Myocyte (in vitro differentiated cells): ENCODE measurements at regions not wholly inside any gene's neighbourhood (a gene's known extent, or its start where the extent isn't known, plus 50 kb on each side); places are given as distances from the start of the nearest gene placed in this dataset.

Experiments used
- DNase-seq: peaks from one replicate; pipeline ENCODE4 v3.0.0-alpha.2; 2012; ENCODE audit warnings: low read depth

GRCh38 chr22:26892166-26893041, 235.0 kb downstream of the MIAT start:
- peak; percentile 92 for DNase-seq

- no peak for DNase-seq
Measured at GRCh38 chr22:26893173-26894110, 236.1 kb downstream of the MIAT start.

GRCh38 chr22:26894362-26894761, 237.0 kb downstream of the MIAT start:
- DNase-seq, result no peak

- peak; percentile 85 for DNase-seq
Measured at GRCh38 chr22:26894766-26895485, 237.5 kb downstream of the MIAT start.

DNA sequence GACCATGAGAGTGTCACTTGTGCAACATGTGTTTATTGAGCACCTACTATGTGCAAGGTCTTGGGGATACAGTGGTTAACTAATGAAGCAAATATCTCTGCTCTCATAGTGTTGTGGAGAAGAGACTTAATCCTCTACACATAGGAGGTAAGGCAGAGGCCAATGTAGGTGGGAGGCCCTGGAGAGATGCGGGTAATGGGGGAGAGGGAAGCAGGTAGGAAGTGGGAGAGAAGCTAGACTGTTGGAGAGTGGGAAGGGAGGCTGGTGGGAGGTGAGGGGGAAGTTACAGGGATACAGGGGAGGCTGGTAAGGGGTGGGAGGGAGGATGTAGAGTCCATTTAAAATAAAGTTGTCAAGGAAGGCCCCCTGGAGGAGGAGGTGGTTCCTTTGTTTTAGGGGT, 240.0 kb downstream of the MIAT start:
- no peak for DNase-seq

DNA sequence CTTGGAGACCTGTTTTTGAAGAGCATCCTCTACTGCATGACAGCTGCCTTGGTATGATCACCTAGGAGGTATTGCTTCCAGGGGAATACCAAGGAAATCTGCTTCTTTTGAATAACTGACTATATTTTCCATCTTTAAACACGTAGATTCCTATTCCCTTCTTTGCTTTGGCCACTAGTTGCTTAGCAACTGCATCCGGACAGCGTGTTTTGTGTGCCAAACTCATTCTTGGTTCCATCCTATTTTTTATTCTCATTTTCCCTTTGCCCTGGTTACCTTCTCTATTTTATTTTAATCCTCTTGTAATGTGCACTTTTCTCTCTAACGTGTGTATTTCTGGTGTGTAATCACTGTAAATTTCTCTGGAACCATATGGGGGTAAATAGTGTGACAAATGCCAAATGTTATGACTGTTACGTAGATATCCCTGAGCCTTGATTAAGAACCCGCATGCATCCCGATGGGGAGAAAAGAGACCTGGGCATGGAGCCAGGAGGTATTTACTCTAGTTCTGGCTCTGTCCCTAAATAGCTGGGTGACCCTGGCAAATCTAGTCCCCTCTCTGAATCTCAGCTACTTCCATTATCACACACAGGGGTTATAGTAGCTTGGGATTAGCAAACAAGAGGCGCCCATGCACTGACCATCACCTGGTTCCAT, 241.7 kb downstream of the MIAT start:
- DNase-seq, result no peak

- no peak for DNase-seq
Measured at GRCh38 chr22:26900787-26901186, 243.4 kb downstream of the MIAT start.

- no peak for DNase-seq
Measured at GRCh38 chr22:26901198-26901816, 243.9 kb downstream of the MIAT start.

GRCh38 chr22:26902401-26903029, 245.1 kb downstream of the MIAT start:
- no peak for DNase-seq

DNA sequence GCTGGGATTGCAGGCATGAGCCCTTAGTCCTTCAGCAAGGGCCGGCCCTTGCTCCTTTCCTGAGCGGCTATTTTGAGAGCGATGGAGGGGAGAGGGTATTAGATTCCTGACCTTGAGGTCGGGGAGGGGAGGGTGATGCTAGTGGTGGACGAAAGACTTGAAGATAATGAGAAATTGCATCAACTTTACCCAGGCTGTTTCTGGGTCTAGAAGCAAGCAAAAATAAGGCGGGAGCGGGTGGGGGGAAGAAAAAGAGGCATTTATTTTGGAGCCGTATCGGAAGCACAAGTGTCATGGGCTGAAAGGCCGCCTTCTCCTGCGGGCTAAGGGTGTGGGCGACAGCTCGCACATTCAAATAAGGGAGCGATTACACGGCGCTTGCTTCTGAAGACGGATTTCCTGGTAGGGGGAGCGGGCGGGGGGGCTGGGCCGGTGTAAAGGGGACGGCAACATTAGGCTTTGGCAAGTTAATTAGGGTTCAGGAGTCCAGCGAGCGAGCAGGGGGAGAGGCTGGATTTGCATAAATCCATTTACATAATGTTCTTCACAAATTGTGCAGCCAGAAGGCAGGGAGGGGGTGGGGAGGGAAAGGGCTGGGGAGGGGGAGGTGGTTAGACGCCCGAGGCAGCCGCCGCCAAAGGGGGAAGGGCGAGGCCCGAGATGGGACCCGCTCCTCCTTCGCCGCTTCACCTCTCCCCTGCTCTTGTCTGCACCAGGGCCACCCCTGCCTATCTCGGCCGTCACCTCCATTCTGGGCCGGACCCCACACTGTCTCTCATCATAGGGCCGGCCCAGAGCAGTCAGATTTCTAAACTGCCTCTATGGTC, 245.9 kb downstream of the MIAT start:
- no peak for DNase-seq

DNA sequence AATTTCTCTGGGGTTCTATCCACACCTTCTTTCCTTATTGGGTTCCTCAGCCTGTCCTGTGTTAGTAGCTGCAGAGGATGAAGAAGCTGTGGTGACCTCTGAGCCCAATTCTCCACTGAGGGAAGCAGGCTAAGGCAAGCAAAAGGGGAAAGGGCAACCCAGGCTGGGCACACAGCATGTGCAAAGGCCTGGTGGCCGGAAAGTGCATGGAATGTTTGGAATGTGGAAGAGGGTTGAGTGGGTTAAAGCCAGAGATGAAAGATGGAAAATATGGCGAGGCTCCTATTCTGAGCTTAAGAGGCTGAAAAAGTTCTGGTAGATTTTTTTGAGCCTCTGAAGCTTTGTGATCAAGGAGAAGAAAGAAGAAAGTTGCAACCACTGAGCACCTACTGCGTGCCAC, 247.1 kb downstream of the MIAT start:
- DNase-seq, result no peak

DNA sequence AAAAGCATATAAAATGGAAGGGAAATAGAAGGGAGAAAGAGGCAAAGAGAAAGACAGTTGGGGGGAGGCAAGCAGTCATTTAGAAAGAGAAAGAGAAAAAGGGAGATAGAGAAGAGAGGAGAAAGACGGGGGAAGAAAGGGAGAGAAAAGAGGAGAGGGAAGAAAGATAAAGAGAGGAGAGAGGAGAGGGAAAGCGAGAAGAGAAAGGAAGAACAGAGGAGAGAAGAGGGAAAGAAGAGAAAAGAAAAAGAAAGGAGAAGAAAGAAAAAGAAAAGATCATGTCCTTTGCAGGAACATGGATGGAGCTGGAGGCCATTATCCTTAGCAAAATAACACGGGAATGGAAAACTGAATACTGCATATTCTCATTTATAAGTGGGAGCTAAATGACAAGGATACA, 247.7 kb downstream of the MIAT start:
- no peak for DNase-seq

DNA sequence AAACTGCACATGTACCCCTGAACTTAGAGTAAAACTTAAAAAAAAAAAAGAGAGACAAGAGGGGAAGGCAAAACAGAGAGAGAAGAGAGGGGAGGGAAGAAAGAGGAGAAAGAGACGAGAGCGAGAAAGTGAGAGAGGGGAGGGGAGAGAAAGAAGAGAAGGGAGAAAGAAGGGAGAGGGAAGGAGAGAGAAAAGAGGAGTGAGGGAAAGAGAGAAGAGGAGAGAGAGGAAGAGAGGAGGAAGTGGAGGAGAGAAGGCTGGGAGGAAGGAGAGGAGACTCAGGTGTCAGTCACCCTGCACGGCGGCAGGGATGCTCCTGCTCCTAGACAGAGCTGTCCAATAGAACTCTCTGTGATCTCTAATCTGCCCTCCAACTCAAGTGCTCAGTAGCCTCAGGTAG, 248.3 kb downstream of the MIAT start:
- DNase-seq, result no peak

GRCh38 chr22:26906464-26906863, 249.1 kb downstream of the MIAT start:
- DNase-seq, result no peak

DNA sequence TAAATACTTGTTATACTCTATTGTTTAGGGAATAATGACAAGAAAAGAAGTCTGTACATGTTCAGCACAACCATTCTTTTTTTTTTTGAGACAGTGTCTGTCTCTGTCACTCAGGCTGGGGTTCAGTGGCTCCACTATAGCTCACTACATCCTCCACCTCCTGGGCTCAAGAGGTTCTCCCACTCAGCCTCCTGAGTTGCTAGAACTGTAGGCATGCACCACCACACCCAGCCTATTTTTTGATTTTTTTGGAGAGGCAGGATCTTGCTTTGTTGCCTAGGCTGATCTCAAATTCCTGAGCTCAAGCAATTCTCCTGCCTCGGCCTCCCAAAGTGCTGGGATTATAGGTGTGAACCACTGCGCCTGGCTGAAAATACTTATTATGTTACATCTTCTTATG, 250.0 kb downstream of the MIAT start:
- no peak for DNase-seq

DNA sequence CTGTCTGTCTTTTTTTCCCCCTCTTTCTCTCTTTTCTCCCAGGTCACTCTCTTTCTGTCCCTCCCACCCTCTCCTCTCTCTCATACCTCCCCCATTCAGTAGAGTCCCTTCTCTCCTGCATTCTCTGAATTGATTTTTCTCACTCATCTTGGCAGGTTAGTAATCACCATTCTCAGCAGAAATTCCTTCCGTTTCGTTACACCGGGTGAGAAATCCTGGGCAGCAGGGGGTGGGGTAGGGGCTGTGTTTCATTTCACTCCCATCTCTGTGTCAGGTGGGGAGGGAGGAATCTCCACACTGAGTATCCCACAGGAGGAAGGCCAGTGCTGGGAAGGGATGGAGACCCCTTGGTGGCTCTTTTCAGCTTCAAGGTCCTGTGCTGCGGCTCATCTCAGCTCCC, 253.5 kb downstream of the MIAT start:
- no peak for DNase-seq

DNA sequence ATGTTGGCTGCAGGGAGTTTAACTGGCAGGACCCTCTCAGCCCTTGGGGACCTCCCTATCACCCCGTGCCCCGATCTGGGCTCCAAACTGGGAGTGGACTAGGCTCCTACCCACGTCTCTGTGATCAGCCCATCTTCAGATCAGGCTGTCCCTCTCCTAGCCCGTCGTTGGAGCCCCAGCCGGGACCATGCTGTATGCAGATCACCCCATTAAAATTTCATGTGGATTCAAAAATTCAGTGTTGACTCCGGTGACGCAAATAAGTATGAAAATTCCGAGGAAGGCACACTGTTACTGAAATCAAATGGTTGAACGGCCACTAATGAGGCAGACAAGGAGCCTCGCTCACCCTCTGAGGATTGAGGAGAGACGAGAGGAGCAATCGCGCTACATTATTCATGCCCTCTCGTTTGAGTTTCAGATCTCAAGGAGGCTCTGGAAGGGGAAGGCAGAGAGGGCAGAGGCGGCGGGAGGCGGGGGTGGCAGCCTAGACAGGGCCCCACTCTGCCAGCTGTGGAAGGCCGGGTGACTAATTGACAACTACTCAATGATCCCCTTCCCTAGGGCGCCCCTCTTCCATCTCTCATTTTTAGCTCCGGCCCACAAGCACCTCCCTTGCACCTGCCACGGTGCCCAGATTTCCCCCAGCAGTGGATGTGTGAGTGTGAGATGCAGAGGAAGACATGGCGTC, 255.4 kb downstream of the MIAT start:
- no peak for DNase-seq

GRCh38 chr22:26914519-26915185, 257.3 kb downstream of the MIAT start:
- no peak for DNase-seq
